Activated CD8-positive, alpha-beta T cell treated with anti-CD3 and anti-CD28 coated beads for 36 hours (primary cell): ENCODE measurements at regions not wholly inside any gene's neighbourhood (a gene's known extent, or its start where the extent isn't known, plus 50 kb on each side); places are given as distances from the start of the nearest gene placed in this dataset.

Experiments used
- ATAC-seq: fragments of 200-7000 bp; cut with Tn5 transposase; one replicate; pipeline ENCODE4 v1.10.0; 2021; ENCODE audit warnings: mild to moderate bottlenecking, moderate library complexity
- CTCF ChIA-PET: fragments of 350-600 bp; sonication (Branson Sonifier 250); formaldehyde crosslinking; loops from one replicate; lab custom pipeline; 2021; ENCODE audit warnings: antibody characterized with exemption; lab: Charles Lee
- POLR2A ChIA-PET: fragments of 350-600 bp; sonication (Branson Sonifier 250); formaldehyde crosslinking; loops from one replicate; lab custom pipeline; 2021; ENCODE audit warnings: antibody characterized with exemption; lab: Charles Lee
- DNase-seq: peaks from one replicate; pipeline ENCODE4 v3.0.0-alpha.2; 2020
- H3K27ac Mint-ChIP-seq: one replicate; pipeline ENCODE4 v1.8.0; 2021; ENCODE audit warnings: mild to moderate bottlenecking, mixed read lengths
- H3K27me3 Mint-ChIP-seq: one replicate; pipeline ENCODE4 v1.8.0; 2021; ENCODE audit warnings: mixed read lengths
- H3K36me3 Mint-ChIP-seq: one replicate; pipeline ENCODE4 v1.8.0; 2021; ENCODE audit warnings: low read depth, mixed read lengths
- H3K4me1 Mint-ChIP-seq: one replicate; pipeline ENCODE4 v1.8.0; 2021; ENCODE audit warnings: low read depth, mixed read lengths
- H3K4me3 Mint-ChIP-seq: one replicate; pipeline ENCODE4 v1.8.0; 2021; ENCODE audit warnings: mild to moderate bottlenecking, moderate library complexity, mixed read lengths
- H3K9me3 Mint-ChIP-seq: one replicate; pipeline ENCODE4 v1.8.0; 2021; ENCODE audit warnings: mixed read lengths
- intact Hi-C: fragments of 100-400 bp; cut with micrococcal nuclease; formaldehyde crosslinking; loops from one replicate; pipeline ENCODE4 v1.10.0; 2022
- TF ChIP-seq, protein P1 (sequence below): fragments of 200-600 bp; IDR thresholded peaks from one replicate; pipeline ENCODE4 v1.8.0; 2022; ENCODE audit warnings: antibody characterized with exemption, mild to moderate bottlenecking

DNA sequence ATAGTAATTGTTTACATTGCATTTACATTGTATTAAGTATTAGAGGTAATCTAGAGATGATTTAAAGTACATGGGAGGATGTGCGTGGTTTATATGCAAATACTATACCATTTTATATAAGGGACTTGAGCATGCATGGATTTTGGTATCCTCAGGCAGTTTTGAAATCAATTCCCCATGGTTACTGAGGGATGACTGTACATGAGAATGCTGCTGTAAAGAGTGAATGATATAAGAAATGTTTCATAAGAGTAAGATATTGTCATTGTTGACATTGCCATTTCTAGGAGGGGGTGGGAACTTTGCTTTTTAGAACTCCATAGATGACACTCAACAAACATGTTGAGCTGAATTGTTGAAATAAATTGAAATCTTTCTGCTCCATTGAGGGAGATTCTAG is 185.0 kb downstream of the SEMA6A start:
- H3K4me1 Mint-ChIP-seq = no peaks in the 10 kb centered on the region
- H3K36me3 Mint-ChIP-seq = peaks cover 18% of the 10 kb centered on the region
- no peak overlapping the region for H3K27ac Mint-ChIP-seq
- intact Hi-C loops = no loop called here
- H3K9me3 Mint-ChIP-seq = peaks cover 4% of the 10 kb centered on the region
- TF ChIP-seq, protein P1, sequence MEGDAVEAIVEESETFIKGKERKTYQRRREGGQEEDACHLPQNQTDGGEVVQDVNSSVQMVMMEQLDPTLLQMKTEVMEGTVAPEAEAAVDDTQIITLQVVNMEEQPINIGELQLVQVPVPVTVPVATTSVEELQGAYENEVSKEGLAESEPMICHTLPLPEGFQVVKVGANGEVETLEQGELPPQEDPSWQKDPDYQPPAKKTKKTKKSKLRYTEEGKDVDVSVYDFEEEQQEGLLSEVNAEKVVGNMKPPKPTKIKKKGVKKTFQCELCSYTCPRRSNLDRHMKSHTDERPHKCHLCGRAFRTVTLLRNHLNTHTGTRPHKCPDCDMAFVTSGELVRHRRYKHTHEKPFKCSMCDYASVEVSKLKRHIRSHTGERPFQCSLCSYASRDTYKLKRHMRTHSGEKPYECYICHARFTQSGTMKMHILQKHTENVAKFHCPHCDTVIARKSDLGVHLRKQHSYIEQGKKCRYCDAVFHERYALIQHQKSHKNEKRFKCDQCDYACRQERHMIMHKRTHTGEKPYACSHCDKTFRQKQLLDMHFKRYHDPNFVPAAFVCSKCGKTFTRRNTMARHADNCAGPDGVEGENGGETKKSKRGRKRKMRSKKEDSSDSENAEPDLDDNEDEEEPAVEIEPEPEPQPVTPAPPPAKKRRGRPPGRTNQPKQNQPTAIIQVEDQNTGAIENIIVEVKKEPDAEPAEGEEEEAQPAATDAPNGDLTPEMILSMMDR = no peak
- ATAC-seq = no peak
- ChIA-PET CTCF (no interaction called here), POLR2A (no interaction called here)
- no peak overlapping the region for H3K4me3 Mint-ChIP-seq
- no peak for DNase-seq
- H3K27me3 Mint-ChIP-seq = no peaks in the 10 kb centered on the region

DNA sequence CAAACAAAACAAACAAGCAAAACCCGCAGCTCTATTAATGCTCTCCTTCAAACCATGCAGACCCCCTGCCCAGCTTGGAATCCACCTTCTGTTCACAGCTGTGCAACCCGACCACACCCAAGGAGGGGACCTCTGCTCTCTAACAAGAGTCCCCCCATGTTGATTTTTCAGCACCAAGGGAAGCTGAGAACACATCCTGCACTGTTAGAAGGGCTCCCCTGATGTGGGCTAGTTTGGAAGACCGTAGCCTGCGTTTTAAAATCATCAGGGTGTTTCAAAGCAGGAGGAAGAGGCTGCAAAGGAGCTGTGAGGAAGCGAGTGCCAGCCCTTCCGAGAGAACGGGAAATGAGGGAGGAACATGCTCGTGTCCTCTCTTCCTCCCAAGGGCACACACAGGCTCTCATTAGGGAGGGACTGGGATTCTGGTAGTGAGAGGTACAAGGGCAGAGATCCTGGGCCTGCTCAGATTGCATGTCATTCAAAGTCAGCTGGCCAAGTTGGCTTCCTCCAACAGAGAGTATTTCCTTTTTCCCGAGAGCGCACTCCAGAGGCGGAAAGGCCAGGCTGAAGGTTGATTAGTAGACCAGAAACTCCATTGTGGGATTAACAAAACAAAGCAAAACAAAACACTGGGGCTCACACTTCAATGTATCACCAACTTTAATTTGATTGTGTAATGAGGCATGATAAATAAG is 185.9 kb downstream of the SEMA6A start:
- no peak for DNase-seq
- Mint-ChIP-seq H3K9me3 (peaks cover 4% of the 10 kb centered on the region), H3K27ac (no peak overlapping the region), H3K36me3 (peaks cover 20% of the 10 kb centered on the region), H3K27me3 (no peaks in the 10 kb centered on the region), H3K4me1 (no peaks in the 10 kb centered on the region), H3K4me3 (no peak overlapping the region)
- intact Hi-C loops = no loop called here
- TF ChIP-seq, protein P1 = no peak
- no peak for ATAC-seq
- ChIA-PET CTCF (no interaction called here), POLR2A (no interaction called here)

DNA sequence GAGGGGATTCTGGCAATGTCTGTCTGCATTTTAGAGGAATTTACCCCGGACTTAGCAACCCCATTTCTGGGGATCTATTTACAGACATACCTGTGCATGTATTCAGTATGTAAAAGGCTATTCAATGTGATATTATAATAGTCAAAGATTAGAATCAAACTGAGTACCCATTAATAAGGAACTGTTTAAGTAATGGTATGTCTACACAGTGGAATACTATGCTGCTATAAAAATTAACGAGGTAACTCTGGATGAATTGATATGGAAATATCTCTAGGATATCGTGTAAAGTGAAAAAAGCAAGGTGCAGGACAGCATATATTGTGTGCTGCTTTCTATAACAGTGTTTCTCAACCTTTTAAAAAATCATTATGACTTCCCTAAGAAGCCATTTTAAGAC is 186.9 kb downstream of the SEMA6A start:
- peaks cover 4% of the 10 kb centered on the region for H3K9me3 Mint-ChIP-seq
- no peaks in the 10 kb centered on the region for H3K27me3 Mint-ChIP-seq
- no peaks in the 10 kb centered on the region for H3K4me1 Mint-ChIP-seq
- peaks cover 27% of the 10 kb centered on the region for H3K36me3 Mint-ChIP-seq
- H3K27ac Mint-ChIP-seq = no peak overlapping the region
- DNase-seq = no peak
- POLR2A ChIA-PET = no interaction called here
- CTCF ChIA-PET = no interaction called here
- TF ChIP-seq, protein P1 = no peak
- intact Hi-C loops = no loop called here
- H3K4me3 Mint-ChIP-seq = no peak overlapping the region
- ATAC-seq = no peak

DNA sequence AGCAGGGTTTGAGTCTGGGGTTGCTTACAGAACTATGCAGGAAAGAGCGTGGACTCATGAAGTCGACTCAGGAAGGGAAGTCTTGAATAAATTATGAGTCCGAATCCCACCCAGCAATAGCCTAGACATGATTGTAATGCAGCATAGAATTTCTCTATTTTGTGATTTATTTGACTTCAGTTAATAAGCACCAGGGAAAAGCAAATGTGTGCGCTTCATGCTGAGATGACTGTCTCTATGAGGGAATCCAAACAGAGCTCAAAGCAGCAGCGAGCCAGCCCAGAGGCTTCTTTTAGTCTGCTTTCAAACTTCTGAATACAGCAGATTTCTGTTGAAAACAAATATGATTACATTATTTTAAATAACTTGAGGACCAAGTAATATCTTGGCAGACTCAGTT is 188.0 kb downstream of the SEMA6A start:
- Mint-ChIP-seq H3K36me3 (peaks cover 33% of the 10 kb centered on the region), H3K4me1 (no peaks in the 10 kb centered on the region), H3K27ac (no peak overlapping the region), H3K27me3 (no peaks in the 10 kb centered on the region), H3K9me3 (peaks cover 4% of the 10 kb centered on the region), H3K4me3 (no peak overlapping the region)
- ATAC-seq = no peak
- no peak for DNase-seq
- ChIA-PET CTCF (no interaction called here), POLR2A (no interaction called here)
- intact Hi-C loops = no loop called here
- TF ChIP-seq, protein P1 = no peak

DNA sequence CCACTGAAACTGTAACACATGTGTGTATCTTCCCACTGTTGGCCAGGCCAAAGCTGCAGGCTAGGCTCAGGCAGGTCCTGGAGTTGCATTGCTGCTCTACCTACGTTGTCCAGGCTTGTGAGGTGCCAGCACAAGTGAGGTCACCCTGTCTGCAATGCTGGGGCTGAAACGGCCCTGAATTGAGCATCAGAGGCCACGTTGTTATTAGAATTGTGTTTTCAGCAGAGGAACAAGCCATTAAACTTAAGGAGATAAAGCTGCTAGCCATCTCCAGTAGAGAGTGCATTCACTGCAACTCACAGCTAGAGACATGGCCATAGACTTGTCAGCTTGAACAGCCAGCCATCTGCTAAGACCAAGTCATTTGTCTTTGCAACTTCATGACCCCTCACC is 191.8 kb downstream of the SEMA6A start:
- H3K4me1 Mint-ChIP-seq = no peaks in the 10 kb centered on the region
- H3K36me3 Mint-ChIP-seq = peaks cover 31% of the 10 kb centered on the region
- peaks cover 1% of the 10 kb centered on the region for H3K9me3 Mint-ChIP-seq
- DNase-seq (no peak), ATAC-seq (no peak)
- H3K4me3 Mint-ChIP-seq = no peak overlapping the region
- ChIA-PET CTCF (no interaction called here), POLR2A (no interaction called here)
- no peaks in the 10 kb centered on the region for H3K27me3 Mint-ChIP-seq
- intact Hi-C loops = no loop called here
- TF ChIP-seq, protein P1 = no peak
- H3K27ac Mint-ChIP-seq = no peak overlapping the region
